ENCODE measurements at regions not wholly inside any gene's neighbourhood (a gene's known extent, or its start where the extent isn't known, plus 50 kb on each side); places are given as distances from the start of the nearest gene placed in this dataset.
A peak's percentile ranks its signal among the peaks of the same experiment; 100 is the strongest.

GRCh38 chr12:61985830-61986229 lies 274.4 kb upstream of the USP15 start:
- no peaks in the 10 kb centered on the region for H3K36me3 ChIP-seq (ENCODE audit: control insufficient read depth, insufficient read depth, low read length)
- no peak overlapping the region for H3K27ac ChIP-seq (ENCODE audit: low read length)
- no CpG with 5 or more reads among the region's 2 CpGs for WGBS (ENCODE audit: insufficient coverage, low lambda C conversion rate)
- H3K27me3 ChIP-seq (ENCODE audit: control insufficient read depth, insufficient read depth, low read length) = no peaks in the 10 kb centered on the region
- no peaks in the 10 kb centered on the region for H3K4me1 ChIP-seq (ENCODE audit: control insufficient read depth, insufficient read depth, low read length)
- no peaks in the 10 kb centered on the region for H3K9me3 ChIP-seq (ENCODE audit: control insufficient read depth, low read depth, low read length)
- H3K4me3 ChIP-seq (ENCODE audit: low read length) = no peak overlapping the region
- no peak for DNase-seq

DNA sequence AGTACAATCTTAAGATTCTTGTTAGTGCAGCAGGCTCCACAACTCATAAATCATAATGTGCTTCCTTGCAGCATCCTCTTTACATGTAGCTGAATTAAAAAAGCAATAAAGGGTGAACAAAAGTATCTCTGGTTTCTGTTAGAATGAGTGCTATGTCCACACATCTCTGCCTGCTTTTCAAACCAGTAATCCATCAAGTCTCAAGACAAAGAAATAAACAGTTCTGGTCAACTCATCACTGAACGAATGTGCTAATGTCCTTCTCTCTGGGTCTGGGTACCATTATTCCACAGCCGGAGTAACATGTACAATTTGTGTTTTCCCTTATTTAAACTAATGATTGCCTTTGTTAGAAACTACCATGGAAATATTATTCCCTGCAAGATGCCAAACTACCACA lies 273.0 kb upstream of the USP15 start:
- Histone ChIP-seq H3K4me3 (ENCODE audit: low read length) (no peak overlapping the region), H3K27ac (ENCODE audit: low read length) (no peak overlapping the region), H3K27me3 (ENCODE audit: control insufficient read depth, insufficient read depth, low read length) (no peaks in the 10 kb centered on the region), H3K36me3 (ENCODE audit: control insufficient read depth, insufficient read depth, low read length) (no peaks in the 10 kb centered on the region), H3K9me3 (ENCODE audit: control insufficient read depth, low read depth, low read length) (no peaks in the 10 kb centered on the region), H3K4me1 (ENCODE audit: control insufficient read depth, insufficient read depth, low read length) (no peaks in the 10 kb centered on the region)
- DNase-seq = no peak
- no CpG with 5 or more reads among the region's 2 CpGs for WGBS (ENCODE audit: insufficient coverage, low lambda C conversion rate)

DNA sequence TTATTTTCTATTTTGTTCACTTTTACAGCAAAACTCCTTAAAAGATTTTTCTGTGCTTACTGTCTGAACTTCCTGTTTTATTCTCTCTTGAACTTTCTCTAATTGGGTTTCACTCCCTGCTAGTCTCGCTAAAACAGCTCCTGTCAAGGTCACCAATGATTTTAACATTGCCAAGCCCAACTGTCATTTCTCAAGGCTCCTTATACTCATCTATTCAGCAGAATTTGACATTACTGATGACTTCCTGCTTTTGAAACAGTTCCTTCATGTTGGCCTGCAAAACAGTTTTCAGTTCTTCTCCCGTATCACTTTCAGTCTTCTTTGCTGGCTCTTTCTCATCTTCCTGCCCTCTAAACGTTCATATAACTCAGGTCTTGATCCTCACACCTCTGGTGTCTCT lies 268.5 kb upstream of the USP15 start:
- H3K36me3 ChIP-seq (ENCODE audit: control insufficient read depth, insufficient read depth, low read length) = no peaks in the 10 kb centered on the region
- no peaks in the 10 kb centered on the region for H3K27me3 ChIP-seq (ENCODE audit: control insufficient read depth, insufficient read depth, low read length)
- no peaks in the 10 kb centered on the region for H3K9me3 ChIP-seq (ENCODE audit: control insufficient read depth, low read depth, low read length)
- H3K4me1 ChIP-seq (ENCODE audit: control insufficient read depth, insufficient read depth, low read length) = no peaks in the 10 kb centered on the region
- no peak overlapping the region for H3K27ac ChIP-seq (ENCODE audit: low read length)
- DNase-seq = no peak
- no peak overlapping the region for H3K4me3 ChIP-seq (ENCODE audit: low read length)
- WGBS (ENCODE audit: insufficient coverage, low lambda C conversion rate) = 68% methylated on average over 3 of the region's 3 CpGs

DNA sequence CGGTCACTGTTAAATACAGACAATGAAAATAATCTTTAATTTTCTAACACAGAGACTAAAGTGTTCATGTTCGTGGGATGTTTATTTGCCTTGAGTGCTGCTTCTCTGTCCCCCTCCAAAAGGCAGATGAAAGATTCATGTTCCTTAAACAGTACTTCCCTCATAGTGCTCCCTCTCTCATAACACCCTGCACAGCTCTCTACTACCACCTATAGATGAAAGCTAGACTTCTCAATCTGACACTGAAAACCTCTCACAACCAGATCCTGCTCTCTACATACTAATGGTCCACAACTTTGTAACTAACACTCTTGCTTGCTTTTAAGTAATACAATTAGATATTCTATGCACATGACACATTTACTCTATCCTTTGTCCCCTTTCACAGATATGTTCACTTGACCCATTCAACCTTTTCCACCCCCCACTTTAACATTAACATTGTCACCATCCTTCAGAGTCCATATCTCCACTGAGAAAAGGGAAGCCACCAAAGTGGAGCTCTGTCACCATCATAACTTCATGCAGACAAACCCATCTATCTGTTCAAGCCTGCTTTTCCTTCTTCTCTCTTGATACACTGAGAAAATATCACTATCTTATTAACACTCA lies 266.4 kb upstream of the USP15 start:
- Histone ChIP-seq H3K4me3 (ENCODE audit: low read length) (no peak overlapping the region), H3K9me3 (ENCODE audit: control insufficient read depth, low read depth, low read length) (no peaks in the 10 kb centered on the region), H3K36me3 (ENCODE audit: control insufficient read depth, insufficient read depth, low read length) (no peaks in the 10 kb centered on the region), H3K27ac (ENCODE audit: low read length) (no peak overlapping the region), H3K27me3 (ENCODE audit: control insufficient read depth, insufficient read depth, low read length) (no peaks in the 10 kb centered on the region), H3K4me1 (ENCODE audit: control insufficient read depth, insufficient read depth, low read length) (no peaks in the 10 kb centered on the region)
- DNase-seq = peak in 1 of 2 donors; percentile 2
- 0% methylated on average over 1 of the region's 2 CpGs for WGBS (ENCODE audit: insufficient coverage, low lambda C conversion rate)

DNA sequence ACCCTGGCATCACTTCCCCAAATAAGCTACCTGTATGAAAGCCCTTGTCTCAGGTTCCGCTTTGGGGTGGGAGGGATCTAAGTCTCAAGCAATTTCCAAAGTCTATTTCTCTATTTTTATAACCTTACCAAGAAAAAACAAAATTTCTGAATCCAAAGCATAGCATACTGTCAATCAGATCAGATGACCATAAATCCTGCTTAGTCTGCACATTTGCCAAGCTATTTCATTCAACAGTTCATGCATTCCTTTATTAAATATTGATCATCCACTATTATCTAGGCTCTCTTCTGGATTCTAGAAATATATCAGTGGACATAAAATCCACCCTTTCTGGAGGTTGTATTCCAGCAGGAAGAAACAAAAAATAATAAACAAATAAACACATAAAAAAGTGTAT lies 263.5 kb upstream of the USP15 start:
- DNase-seq = no peak
- Histone ChIP-seq H3K4me3 (ENCODE audit: low read length) (no peak overlapping the region), H3K9me3 (ENCODE audit: control insufficient read depth, low read depth, low read length) (no peaks in the 10 kb centered on the region), H3K4me1 (ENCODE audit: control insufficient read depth, insufficient read depth, low read length) (no peaks in the 10 kb centered on the region), H3K27ac (ENCODE audit: low read length) (no peak overlapping the region), H3K36me3 (ENCODE audit: control insufficient read depth, insufficient read depth, low read length) (no peaks in the 10 kb centered on the region), H3K27me3 (ENCODE audit: control insufficient read depth, insufficient read depth, low read length) (no peaks in the 10 kb centered on the region)
- WGBS (ENCODE audit: insufficient coverage, low lambda C conversion rate) = no CpG with 5 or more reads among the region's 1 CpG

DNA sequence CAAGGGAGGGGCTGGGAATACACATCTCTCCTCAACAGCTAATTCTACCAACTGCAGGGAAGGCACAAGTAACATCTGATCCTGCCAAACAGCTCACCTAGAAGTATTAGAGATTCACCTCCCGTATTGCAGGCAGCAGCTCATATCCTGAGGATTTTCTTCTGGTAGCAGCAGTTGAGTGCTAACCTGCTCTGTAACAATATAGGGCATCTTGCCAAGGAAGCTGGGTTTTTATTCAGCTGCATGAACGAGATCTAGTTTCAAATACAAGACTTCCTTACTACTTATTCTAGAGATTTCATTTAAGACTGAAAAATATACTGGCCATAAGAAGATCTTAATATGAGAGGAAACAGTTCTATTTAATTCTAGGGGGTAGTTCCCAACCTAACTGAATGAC lies 261.4 kb upstream of the USP15 start:
- no peak overlapping the region for H3K4me3 ChIP-seq (ENCODE audit: low read length)
- no peaks in the 10 kb centered on the region for H3K27me3 ChIP-seq (ENCODE audit: control insufficient read depth, insufficient read depth, low read length)
- no peak overlapping the region for H3K27ac ChIP-seq (ENCODE audit: low read length)
- DNase-seq = no peak
- WGBS (ENCODE audit: insufficient coverage, low lambda C conversion rate) = no CpG with 5 or more reads among the region's 2 CpGs
- H3K36me3 ChIP-seq (ENCODE audit: control insufficient read depth, insufficient read depth, low read length) = no peaks in the 10 kb centered on the region
- H3K4me1 ChIP-seq (ENCODE audit: control insufficient read depth, insufficient read depth, low read length) = no peaks in the 10 kb centered on the region
- no peaks in the 10 kb centered on the region for H3K9me3 ChIP-seq (ENCODE audit: control insufficient read depth, low read depth, low read length)

DNA sequence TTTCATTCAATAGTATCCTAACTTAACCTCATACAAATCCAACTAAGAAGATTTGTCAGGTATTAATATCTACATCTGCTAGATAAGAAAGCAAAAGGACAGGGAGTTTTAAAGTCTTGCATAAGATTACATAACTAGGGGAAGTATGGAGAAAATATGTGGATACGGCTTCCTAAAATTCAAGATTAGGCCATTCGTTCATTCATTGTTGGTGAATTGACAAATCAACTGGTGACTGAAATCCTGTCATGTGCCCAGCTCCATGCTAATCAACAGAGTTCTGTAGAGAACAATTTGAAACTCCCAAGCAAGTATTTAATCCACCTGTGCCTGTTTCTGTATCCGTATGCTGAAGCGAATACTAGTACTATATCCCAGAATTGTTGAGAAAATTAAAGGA lies 260.9 kb upstream of the USP15 start:
- Histone ChIP-seq H3K9me3 (ENCODE audit: control insufficient read depth, low read depth, low read length) (no peaks in the 10 kb centered on the region), H3K4me3 (ENCODE audit: low read length) (no peak overlapping the region), H3K27me3 (ENCODE audit: control insufficient read depth, insufficient read depth, low read length) (no peaks in the 10 kb centered on the region), H3K27ac (ENCODE audit: low read length) (no peak overlapping the region), H3K36me3 (ENCODE audit: control insufficient read depth, insufficient read depth, low read length) (no peaks in the 10 kb centered on the region), H3K4me1 (ENCODE audit: control insufficient read depth, insufficient read depth, low read length) (no peaks in the 10 kb centered on the region)
- DNase-seq = no peak
- 58% methylated on average over 2 of the region's 4 CpGs for WGBS (ENCODE audit: insufficient coverage, low lambda C conversion rate)

GRCh38 chr12:62001424-62001823 lies 258.8 kb upstream of the USP15 start:
- Histone ChIP-seq H3K4me3 (ENCODE audit: low read length) (no peak overlapping the region), H3K27ac (ENCODE audit: low read length) (no peak overlapping the region), H3K4me1 (ENCODE audit: control insufficient read depth, insufficient read depth, low read length) (no peaks in the 10 kb centered on the region), H3K36me3 (ENCODE audit: control insufficient read depth, insufficient read depth, low read length) (no peaks in the 10 kb centered on the region), H3K9me3 (ENCODE audit: control insufficient read depth, low read depth, low read length) (no peaks in the 10 kb centered on the region), H3K27me3 (ENCODE audit: control insufficient read depth, insufficient read depth, low read length) (no peaks in the 10 kb centered on the region)
- DNase-seq = no peak
- 80% methylated on average over 1 of the region's 6 CpGs for WGBS (ENCODE audit: insufficient coverage, low lambda C conversion rate)

DNA sequence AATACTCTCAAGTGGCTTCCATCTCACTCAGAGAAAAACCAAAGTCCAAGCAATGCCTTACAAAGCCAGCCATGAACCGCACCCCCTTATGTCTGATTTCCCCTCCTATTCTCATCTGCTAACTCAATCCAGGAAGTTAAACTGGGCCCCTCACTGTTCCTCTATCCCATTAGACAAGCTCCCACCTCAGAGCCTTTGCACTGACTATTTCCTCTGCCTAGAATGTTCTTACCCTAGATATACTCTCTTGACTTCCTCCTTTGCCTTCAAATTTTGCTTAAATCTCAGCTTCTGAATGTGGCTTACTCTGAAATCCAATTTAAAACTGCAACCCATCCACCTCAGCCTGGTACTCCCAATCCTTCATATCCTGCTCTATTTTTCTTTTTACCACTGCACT lies 257.0 kb upstream of the USP15 start:
- H3K4me1 ChIP-seq (ENCODE audit: control insufficient read depth, insufficient read depth, low read length) = no peaks in the 10 kb centered on the region
- no peaks in the 10 kb centered on the region for H3K9me3 ChIP-seq (ENCODE audit: control insufficient read depth, low read depth, low read length)
- no peak for DNase-seq
- no peak overlapping the region for H3K4me3 ChIP-seq (ENCODE audit: low read length)
- H3K27ac ChIP-seq (ENCODE audit: low read length) = no peak overlapping the region
- WGBS (ENCODE audit: insufficient coverage, low lambda C conversion rate) = no CpG with 5 or more reads among the region's 1 CpG
- H3K27me3 ChIP-seq (ENCODE audit: control insufficient read depth, insufficient read depth, low read length) = no peaks in the 10 kb centered on the region
- H3K36me3 ChIP-seq (ENCODE audit: control insufficient read depth, insufficient read depth, low read length) = no peaks in the 10 kb centered on the region

GRCh38 chr12:62003701-62004100 lies 256.5 kb upstream of the USP15 start:
- H3K27me3 ChIP-seq (ENCODE audit: control insufficient read depth, insufficient read depth, low read length) = no peaks in the 10 kb centered on the region
- WGBS (ENCODE audit: insufficient coverage, low lambda C conversion rate) = 83% methylated on average over 1 of the region's 2 CpGs

DNA sequence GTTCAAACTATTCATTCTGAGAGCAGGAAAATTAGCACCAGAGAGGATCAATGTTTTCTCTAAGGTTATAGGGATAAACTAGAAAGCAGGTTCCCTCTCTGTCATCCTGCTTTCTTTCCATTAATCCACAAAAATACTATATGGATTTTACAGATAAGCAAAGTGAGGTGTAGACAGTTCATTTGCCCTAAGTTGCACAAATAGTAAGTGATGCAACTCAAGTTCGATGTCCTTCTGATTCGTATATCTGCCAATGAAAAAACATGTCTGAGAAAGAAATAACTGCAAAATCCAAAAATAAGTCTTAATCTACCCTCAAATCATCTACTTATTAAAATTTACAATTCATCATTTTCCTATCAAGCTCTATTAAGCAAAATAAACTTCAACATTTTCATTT lies 254.6 kb upstream of the USP15 start:
- WGBS (ENCODE audit: insufficient coverage, low lambda C conversion rate) = 100% methylated on average over 2 of the region's 2 CpGs
- Histone ChIP-seq H3K36me3 (ENCODE audit: control insufficient read depth, insufficient read depth, low read length) (no peaks in the 10 kb centered on the region), H3K27ac (ENCODE audit: low read length) (no peak overlapping the region), H3K4me1 (ENCODE audit: control insufficient read depth, insufficient read depth, low read length) (no peaks in the 10 kb centered on the region), H3K9me3 (ENCODE audit: control insufficient read depth, low read depth, low read length) (peaks cover 8% of the 10 kb centered on the region), H3K4me3 (ENCODE audit: low read length) (no peak overlapping the region), H3K27me3 (ENCODE audit: control insufficient read depth, insufficient read depth, low read length) (no peaks in the 10 kb centered on the region)
- DNase-seq = no peak

More at GRCh38 chr12:62003701-62004100, 256.5 kb upstream of the USP15 start:
- no peaks in the 10 kb centered on the region for H3K4me1 ChIP-seq (ENCODE audit: control insufficient read depth, insufficient read depth, low read length)
- no peak overlapping the region for H3K27ac ChIP-seq (ENCODE audit: low read length)
- H3K4me3 ChIP-seq (ENCODE audit: low read length) = no peak overlapping the region
- H3K9me3 ChIP-seq (ENCODE audit: control insufficient read depth, low read depth, low read length) = no peaks in the 10 kb centered on the region
- no peak for DNase-seq
- no peaks in the 10 kb centered on the region for H3K36me3 ChIP-seq (ENCODE audit: control insufficient read depth, insufficient read depth, low read length)
